Gastrocnemius medialis (tissue), 4 donors: ENCODE measurements at regions not wholly inside any gene's neighbourhood (a gene's known extent, or its start where the extent isn't known, plus 50 kb on each side); places are given as distances from the start of the nearest gene placed in this dataset.

Source experiments
- CTCF ChIP-seq, 5 experiments: fragments of 450-650 bp in 3 of 5; fragments of 200-600 bp in 2 of 5; sonication (generic) in 2 of 5; IDR thresholded peaks in 4 of 5; conservative IDR thresholded peaks in 1 of 5; 1 replicate in 4 of 5; 2 replicates in 1 of 5; pipeline ENCODE4 v1.5.1; 2016 to 2019; ENCODE audit warnings: antibody characterized with exemption in 5 of 5, mild to moderate bottlenecking in 3 of 5, moderate library complexity in 3 of 5
- POLR2A ChIP-seq, 2 donors: fragments of 450-650 bp; IDR thresholded peaks; one replicate each; pipeline ENCODE4 v1.6.1; 2017; ENCODE audit warnings: antibody characterized with exemption in 2 of 2, mild to moderate bottlenecking in 2 of 2, moderate library complexity in 2 of 2

GRCh38 chr4:162793004-162793403, 373.7 kb downstream of the NAF1 start:
- TF ChIP-seq CTCF (IDR thresholded peaks at IDR 0.05 in 4 of 5, conservative IDR thresholded peaks at IDR 0.05 in 1 of 5) (no peak), POLR2A (IDR thresholded peaks at IDR 0.05) (no peak)
